ENCODE measurements at regions not wholly inside any gene's neighbourhood (a gene's known extent, or its start where the extent isn't known, plus 50 kb on each side); places are given as distances from the start of the nearest gene placed in this dataset.

DNA sequence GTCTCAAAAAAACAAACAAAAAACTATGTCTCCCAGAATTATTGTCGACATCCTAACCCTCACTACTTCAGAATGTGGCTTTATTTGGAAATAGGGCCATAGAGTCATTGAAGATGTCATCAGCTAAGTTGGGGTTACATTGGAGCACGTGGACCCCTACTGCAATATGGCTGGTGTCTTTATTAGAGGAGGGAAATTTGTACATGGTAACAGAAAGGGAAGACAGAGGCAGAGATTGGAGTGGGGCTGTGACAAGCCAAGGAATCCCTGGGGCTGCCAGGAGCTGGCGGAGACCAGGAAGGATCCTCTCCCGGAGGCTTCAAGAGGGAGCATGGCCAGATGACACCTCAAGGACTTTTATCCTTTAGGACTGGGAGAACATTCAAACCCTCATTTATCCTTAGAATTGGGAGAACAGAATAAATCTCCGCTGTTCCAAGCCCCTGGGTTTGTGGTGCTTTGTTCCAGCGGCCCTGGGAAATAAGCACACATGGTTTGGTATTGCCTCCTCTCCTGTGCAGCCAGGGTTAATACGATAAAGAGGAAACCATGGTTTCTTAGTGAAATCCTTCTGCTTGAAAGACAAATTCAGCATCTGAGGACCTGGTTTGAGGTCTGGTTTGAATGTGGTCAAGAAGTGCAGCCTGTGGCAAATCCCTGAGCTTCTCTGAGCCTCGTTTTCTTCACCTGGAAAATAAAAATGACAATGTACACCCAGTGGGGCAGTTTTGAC is 184.7 kb downstream of the MYCN start:
- DNase-seq, result no peak

GRCh38 chr2:16123856-16124780 is 183.8 kb downstream of the MYCN start:
- no peak for DNase-seq

GRCh38 chr2:16123421-16123820 is 183.1 kb downstream of the MYCN start:
- DNase-seq, result no peak

DNA sequence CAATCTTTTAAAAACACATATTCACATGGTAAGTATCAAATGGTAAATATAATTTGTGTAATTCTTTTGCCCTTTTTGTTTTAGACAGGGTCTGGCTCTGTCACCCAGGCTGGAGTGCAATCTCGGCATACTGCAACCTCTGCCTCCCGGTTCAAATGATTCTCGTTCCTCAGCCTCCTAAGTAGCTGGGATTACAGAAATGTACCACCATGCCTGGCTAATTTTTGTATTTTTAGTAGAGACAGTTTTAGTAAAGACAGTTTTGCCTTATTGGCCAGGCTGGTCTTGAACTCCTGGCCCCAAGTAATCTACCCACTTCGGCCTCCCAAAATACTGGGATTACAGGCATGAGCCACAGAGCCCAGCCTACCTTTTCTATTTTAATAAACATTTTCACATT is 182.2 kb downstream of the MYCN start:
- no peak for DNase-seq

DNA sequence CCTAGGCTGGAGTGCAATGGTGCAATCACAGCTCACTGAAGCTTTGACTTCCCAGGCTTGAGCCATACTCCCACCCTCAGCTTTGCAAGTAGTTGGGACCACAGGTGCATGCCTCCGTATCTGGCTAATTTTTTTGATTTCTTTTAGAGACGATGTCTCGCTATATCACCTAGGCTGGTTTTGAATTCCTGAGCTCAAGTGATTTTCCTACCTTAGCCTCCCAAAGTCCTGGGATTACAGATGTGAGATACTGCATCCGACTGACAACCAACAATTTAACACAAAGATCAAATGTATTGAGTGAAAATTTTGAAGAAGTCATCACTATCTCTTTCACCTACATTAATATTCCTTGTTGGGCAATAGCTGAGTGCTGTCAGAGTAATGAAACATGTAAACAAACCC is 181.6 kb downstream of the MYCN start:
- no peak for DNase-seq

GRCh38 chr2:16121231-16121985 is 181.1 kb downstream of the MYCN start:
- no peak for DNase-seq

DNA sequence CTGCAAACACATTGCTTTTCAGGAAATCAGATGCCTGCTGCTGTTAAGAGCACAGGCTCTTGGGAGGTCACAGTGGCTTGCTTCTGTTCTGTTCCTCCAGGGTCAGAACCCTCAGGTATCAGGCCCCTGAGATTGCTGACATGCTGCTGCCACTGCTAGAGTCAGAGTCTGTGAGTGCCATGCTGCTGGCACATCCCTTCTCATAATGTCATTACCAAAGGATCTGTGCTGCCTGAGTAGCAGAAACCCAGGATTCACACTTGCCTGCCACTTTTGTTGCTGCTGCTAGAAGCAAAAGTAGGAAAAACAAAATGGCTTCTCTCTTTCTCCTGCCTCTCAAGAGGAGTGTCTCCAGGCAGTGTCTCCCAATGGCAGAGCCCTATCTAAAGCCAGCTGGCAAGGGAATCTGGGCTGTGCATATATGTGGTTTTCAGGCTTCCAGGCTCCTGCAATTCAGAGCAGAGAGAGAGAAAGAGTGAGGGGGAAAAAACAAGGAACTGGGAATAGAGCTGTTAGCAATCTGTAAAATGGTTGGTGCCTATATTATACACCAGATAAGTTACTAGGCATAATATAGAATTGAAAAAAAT is 180.3 kb downstream of the MYCN start:
- no peak for DNase-seq

DNA sequence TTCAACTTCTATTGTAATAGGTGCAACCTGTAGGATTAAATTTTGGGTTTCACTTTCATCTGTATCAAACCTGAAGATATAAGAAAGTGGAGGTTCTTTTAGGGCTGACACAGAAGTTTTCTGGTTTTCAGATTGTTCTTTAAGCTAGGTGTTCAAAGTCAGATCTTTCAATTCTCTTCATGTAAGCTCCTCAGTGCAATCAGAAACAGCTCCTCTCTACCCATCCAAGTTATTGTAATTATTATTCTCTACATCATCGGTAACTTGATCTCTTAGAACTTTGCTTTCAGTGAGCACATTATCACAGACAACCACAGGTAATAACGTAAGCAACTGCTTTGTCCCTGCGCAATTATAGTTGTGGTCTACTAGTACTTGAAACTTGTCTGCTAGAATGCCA is 179.4 kb downstream of the MYCN start:
- no peak for DNase-seq

GRCh38 chr2:16118611-16119590 is 178.6 kb downstream of the MYCN start:
- no peak for DNase-seq

- no peak for DNase-seq
Observed at GRCh38 chr2:16117791-16118610, 177.7 kb downstream of the MYCN start.

DNA sequence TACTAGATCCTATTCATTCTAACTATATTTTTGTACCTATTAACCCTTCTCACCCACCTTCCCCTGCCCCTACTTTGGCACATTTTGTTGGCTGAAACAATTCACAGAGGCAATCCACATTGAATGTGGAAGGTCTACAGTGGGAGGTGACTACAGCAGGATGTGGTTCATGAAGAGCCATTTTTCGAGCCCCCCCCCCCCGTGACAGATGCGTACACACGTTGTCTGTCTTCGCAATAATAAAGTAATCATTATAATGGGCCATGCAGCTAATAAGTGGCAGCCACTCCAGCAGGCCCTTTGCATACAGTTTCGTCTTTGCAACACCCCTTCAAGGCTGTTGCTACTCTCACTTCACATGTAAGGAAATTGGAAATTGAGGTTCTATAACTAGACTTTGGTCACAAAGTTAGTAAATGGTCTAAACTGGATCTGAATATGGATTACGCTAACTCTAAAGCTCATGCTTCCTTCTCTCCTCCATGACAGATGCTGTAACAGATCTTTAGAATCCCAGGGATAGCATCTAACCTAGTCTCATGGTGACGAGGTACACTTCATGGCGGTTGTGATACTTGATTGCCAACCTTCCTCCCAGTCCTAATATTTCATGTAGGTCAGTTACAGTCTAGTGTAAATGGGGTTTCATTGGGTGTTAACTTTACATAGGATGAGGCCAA is 176.8 kb downstream of the MYCN start:
- DNase-seq, result no peak

- DNase-seq, result no peak
Observed at GRCh38 chr2:16115881-16116830, 175.8 kb downstream of the MYCN start.

DNA sequence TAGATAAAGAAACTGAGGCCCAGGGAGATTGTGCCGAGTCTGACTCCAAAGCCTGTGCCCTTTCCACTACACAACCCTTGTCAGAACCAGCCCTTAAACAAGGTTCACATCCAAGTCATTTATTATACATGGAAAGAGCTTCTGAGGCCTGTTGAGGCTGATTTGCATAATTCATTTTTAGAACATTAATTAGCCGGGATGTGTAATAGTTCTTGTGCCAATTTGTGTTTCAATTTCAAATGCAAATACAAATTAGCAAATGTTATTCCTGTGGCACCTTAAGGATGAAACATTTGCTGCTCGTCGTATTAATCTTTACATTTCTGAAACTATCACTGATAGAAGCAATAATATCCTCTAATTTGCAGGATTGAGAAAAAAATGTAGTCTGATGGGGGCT is 174.9 kb downstream of the MYCN start:
- no peak for DNase-seq

DNA sequence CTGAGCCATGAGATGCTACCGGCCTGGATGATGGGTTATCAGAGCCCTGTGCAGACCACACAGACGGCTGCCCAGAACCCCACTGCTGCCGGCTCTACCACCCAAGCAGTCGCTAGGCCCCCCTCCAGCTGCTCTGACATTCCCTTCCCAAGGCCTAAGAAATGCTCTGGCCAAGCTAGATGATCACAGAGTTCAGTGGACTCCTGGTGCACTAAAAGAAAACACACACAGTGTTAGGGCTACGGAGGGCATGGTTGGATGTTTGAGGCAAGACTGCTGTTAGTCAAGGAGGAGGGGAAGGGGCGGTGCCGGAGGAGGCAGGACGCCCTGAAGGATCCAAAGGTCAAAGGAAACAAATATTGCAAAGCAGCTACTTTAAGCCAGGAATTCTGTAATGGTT is 174.5 kb downstream of the MYCN start:
- no peak for DNase-seq

DNA sequence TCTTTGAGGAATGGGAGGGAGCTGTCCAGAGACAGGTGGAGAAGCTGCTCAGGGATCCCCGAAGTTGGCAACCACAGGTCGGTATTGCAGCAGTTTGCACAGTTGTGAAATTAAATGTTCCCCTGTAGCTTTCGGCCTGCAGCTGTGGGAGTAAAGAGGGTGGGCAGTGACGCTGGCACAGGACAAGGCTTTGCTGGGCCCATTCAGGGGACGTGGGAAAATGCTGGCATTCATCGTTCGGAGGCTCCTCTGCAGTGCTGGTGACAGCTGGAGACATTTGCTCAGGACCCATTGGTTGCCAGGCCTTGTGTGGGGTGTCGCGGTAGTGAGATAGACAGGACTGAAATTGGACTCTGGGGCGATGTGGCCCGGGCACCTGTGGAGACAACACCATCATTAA is 173.7 kb downstream of the MYCN start:
- DNase-seq, result no peak

DNA sequence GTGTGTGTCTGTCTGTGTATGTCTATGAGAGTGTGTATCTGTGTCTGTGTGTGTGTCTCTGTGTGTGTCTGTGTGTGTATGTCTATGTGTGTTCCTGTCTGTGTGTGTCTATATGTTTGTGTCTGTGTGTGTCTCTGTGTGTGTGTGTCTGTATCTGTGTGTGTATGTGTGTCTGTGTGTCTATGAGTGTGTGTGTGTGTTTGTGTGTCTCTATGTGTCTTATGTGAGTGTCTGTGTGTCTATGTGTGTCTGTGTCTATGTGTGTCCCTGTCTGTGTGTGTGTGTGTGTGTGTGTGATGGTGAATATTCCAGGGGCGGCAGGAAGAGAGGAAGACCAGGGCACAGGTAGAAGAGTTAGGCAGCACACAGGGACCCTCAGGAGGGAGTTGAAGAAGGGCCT is 173.2 kb downstream of the MYCN start:
- no peak for DNase-seq

DNA sequence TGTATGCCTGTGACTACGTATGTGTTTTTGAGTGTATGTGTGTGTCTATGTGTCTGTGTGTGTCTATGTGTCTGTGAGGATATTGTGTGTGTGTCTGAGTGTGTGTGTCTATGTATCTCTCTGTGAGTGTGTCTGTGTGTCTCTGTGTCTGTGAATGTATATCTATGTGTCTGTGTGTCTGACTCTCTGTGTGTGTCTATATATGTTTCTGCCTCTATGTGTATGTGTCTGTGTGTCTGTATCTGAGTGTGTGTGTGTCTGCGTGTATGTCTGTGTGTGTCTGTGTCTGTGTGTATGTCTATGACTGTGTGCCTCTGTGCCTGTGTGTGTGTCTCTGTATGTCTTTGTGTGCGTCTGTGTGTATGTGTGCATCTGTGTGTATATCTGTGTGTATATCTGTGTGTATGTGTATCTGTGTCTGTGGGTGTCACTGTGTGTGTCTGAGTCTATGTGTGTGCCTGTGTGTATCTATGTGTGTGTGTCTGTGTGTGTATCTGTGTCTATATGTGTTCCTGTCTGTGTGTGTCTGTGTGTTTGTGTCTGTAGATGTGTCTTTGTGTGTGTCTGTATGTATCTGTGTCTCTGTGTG is 172.7 kb downstream of the MYCN start:
- DNase-seq, result no peak

GRCh38 chr2:16112251-16112971 is 172.1 kb downstream of the MYCN start:
- DNase-seq, result no peak
